ENCODE measurements at regions not wholly inside any gene's neighbourhood (a gene's known extent, or its start where the extent isn't known, plus 50 kb on each side); places are given as distances from the start of the nearest gene placed in this dataset.
"Not testable (repeated sequence)": the region's sequence is repeated elsewhere in the genome, so short reads cannot be mapped to it uniquely, and the experiment has no call there.

GRCh38 chr16:59573528-59574271 lies 839.6 kb upstream of the GOT2 start:
- DNase-seq = no peak

DNA sequence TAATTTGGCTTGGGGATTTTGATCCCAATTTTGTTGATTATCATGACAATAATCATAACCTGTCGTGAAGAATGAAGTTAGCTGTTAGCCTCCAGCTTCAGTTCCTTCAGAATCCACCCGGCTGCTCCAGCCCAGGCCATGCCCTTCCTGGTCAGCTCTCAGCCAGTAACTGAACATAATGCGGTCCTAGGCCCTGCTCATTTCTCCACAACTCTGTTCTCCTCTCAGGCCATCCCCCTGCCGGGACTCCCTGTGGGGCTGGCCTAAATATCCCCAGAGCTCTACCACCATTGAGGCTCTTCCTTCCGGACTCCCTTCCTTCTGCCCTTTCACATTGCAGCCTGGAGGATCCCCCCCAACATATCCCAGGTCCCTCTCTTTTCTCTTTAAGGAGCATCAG lies 833.4 kb upstream of the GOT2 start:
- DNase-seq = no peak

- no peak for DNase-seq
Measured at GRCh38 chr16:59566446-59566845, 832.3 kb upstream of the GOT2 start.

GRCh38 chr16:59558679-59559078 lies 824.6 kb upstream of the GOT2 start:
- no peak for DNase-seq

DNA sequence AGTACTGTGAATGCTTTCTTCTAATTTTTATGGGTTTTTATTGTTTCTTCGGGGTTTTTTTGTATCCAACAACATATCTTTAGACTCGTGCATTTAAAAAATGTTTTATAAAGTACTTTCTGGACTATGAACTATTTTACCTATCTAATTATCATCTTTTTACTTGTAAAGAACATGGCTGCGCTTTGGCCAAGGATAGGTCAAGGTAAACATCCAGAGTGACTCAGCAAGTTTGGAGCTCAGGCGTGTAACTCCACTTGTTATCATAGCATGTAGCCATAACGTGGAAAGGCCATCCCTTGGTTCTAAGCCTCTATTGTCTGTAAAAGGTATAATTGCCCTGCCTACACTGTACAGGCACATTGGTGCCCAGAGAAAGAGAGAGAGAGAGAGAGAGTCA lies 818.0 kb upstream of the GOT2 start:
- no peak for DNase-seq

- no peak for DNase-seq
Measured at GRCh38 chr16:59545721-59546120, 811.6 kb upstream of the GOT2 start.

DNA sequence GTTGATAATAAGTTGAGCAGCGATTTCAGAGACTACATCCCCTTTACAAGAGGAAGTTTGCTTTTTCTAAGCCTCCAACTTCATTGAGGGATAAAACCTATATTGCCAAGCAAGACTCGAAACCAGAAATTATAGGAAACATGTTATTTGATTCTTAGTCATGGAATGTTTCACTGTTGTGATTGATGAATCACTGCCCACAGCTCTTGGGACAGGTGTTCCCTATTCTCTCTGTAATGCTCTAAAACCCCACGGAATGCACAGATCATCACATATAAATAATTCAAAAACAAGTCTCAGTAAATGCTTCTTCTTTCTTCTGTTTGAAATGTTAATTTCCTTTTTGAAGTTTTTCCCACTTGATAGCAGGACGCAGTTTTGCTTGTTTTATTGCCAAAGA lies 809.5 kb upstream of the GOT2 start:
- no peak for DNase-seq

- no peak for DNase-seq
Measured at GRCh38 chr16:59540621-59541020, 806.5 kb upstream of the GOT2 start.

DNA sequence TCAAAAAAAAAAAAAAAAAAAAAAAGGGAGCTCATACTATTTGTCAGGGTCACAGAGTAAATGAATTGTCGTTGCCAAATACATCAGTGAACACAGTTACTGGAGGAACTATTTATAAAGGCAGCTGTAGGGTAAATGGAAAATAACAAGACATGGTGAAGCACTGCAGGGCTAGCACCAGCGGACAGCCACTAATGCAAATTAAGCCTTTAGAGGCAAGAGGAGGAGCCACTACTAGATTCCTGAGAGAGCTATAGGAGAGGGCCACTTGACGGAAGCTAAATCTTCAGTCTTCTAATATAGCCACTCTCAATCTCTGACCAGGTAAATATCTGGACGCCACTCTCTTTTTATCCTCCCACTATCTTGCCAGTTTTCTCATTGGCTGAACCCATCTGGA lies 801.2 kb upstream of the GOT2 start:
- no peak for DNase-seq

DNA sequence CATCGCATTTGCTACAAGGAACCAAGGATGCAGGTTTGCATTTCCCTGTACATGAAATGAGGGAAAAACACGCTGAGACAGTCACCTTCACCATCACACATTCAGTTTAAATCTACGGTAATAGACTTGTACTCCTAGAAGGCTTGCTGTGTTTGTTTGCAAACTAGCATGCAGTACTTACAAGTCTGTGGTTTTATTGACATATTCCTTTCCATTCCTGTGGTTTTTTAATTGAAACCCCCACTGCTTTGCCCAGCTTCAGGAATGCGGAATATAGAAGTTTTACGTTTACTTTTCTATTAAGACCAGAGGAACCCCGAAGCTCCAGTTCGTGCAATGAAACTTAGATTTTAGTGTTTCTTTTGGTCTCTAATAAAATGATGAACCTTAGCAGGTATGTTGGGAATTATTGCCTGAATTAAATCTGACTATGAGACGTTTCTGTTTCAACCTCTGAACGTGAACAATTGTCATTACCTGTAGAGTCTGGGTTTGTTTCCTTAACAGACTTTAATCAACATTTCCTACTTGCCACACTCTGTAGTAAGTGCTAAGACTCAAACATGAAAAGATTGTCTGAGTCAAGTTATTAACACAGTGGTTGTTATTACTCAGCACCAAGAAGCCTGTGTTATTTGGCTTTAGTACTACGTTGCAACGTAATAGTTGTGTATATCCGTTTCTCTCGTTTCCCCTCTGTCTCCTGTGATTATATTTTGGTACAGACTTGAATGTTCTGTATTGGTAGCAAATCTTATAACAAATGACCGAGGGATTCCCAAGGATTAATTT lies 793.3 kb upstream of the GOT2 start:
- no peak for DNase-seq

DNA sequence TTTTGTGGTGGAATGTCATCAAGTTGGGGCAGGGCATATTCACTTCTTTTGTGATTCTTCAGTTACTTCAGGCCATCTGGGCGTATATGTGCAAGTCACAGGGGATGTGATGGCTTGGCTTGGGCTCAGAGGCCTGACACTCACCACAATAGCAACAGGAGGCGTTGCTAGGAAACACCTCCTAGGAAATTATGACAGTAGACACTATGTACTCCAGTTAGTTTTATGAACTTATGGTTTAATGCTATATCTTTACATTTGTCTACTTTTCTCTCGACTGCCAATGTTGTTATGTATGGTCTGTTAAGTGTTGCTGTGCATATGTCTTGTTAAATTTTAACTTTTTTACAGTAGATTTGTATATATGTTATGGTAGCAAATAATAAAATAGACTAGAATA lies 788.7 kb upstream of the GOT2 start:
- DNase-seq = no peak

DNA sequence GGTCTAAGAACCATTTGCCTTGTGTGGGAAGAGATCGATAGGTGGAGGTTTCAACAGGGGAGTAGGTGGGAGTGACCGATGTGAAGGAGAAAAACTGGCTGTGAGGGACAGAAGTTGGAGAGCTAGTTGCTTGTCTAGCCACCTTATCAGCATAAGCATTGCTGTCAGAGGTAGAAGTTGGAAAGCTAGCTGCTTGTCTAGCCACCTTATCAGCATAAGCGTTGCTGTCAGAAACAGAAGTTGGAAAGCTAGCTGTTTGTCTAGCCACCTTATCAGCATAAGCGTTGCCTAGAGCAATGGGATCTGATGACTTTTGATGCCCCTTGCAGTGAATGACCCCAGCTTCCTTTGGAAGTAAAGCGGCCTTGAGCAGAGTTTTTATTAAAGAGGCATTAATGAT lies 784.6 kb upstream of the GOT2 start:
- not testable (repeated sequence) for DNase-seq

DNA sequence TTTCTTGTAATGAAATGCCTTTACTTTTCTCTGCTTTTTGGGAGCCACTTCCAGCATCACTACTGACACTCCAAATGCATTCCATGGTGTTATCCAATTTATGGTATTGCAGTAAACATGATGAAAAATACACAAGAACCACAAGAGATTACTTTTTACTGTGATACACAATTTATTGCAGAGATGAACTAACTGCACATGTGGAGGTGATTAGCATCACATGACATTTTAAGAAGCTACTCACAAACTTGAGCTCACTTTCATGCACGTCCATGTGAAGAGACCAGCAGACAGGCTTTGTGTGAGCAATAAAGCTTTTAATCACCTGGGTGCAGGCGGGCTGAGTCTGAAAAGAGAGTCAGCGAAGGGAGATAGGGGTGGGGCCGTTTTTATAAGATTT lies 780.5 kb upstream of the GOT2 start:
- no peak for DNase-seq

DNA sequence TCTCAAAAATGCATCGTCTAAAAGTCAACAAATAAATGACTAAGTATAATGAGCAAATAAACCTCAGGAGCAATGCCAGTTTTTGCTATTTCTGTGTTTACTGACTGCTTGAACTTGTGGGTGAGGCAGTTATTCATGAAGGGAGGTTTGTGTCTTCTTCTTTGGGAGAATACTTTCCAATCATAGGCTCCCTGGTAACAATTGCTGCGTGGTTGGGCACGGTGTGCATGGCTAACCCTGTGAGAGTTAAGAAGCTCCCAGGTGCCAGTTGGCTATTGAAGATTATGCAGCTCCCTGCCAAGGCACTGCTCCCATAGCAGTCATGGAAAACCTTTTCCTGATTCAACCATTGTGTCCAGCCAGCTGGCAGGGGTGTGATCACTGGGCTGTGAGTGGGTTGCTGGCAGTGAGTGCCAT lies 775.9 kb upstream of the GOT2 start:
- no peak for DNase-seq

- DNase-seq = no peak
Measured at GRCh38 chr16:59500601-59501000, 766.5 kb upstream of the GOT2 start.

- no peak for DNase-seq
Measured at GRCh38 chr16:59487067-59487466, 753.0 kb upstream of the GOT2 start.

DNA sequence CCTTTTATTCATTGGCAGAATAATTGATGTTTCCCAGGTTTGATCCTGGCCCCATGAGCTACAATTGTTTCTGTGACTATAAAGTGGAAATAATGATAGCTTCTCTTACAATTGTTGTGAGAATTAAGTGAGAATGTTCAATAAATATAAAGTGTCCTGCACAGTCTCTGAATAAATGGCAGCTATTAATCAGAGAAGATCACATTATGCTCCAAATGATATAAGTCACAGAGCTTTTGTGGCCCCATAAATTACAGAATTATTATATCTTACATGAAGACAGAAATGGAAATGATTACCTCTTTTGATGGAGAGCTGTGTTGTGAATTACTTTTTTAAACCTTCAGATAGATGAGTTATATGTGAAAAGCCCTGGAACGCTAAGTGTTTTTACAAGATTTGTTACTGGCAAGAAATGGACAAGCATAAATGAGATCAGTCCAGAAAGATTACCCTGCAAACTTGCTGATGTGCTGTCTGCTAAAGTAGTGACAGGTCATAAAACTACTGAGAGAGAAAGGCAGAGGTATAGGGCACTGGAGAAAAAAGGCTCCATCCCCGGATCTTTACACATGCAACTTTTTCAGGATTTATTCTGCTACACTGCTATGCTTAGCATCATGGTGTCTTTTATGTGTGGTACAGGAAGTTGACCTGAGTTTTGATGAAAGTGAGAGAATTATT lies 750.9 kb upstream of the GOT2 start:
- DNase-seq = no peak

- DNase-seq = no peak
Measured at GRCh38 chr16:59478838-59479237, 744.7 kb upstream of the GOT2 start.

DNA sequence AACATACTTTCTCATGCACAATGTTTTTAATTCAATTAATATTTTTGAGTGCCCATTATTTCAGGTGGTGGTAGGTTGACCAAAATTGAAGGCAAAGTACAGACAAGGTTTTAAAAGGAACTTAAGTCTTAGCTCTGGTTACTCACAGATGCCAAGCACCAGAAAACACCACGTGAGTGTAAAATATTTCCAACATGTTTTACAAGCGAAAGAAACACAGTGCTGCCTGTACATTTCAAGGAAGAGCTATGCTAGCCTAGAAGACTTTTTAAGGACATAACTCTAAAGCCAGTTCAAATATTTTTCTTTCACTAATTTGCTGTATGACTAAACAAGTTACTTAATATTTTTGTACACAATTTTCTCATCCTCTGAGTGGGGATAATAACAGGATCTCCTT lies 736.4 kb upstream of the GOT2 start:
- no peak for DNase-seq

GRCh38 chr16:59469266-59469665 lies 735.1 kb upstream of the GOT2 start:
- no peak for DNase-seq

- DNase-seq = no peak
Measured at GRCh38 chr16:59463776-59464175, 729.7 kb upstream of the GOT2 start.

DNA sequence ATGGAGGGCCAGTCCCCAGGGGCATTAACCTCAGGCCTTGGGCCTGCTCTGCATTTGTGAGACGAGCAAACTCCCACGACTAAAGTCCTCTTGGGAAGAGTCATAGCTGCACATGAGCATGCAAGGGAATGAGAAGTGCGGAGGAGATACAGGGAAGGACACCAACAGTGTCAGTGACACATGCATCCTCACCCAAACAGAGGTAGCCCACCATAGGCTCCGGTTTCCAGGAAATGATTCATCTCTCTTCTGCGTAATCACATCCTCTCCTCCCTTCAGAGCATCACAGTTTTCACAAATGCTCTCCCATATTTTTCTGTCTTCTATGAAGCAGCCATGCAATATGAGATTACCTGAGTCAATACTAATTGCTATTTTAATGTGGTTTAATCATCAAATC lies 725.7 kb upstream of the GOT2 start:
- no peak for DNase-seq

GRCh38 chr16:59455497-59455896 lies 721.4 kb upstream of the GOT2 start:
- DNase-seq = no peak

- not testable (repeated sequence) for DNase-seq
Measured at GRCh38 chr16:59450513-59450912, 716.4 kb upstream of the GOT2 start.

All from CD4-positive, alpha-beta T cell treated with Interleukin-4 for 1 hour (primary cell).